ENCODE measurements at regions not wholly inside any gene's neighbourhood (a gene's known extent, or its start where the extent isn't known, plus 50 kb on each side); places are given as distances from the start of the nearest gene placed in this dataset.

DNA sequence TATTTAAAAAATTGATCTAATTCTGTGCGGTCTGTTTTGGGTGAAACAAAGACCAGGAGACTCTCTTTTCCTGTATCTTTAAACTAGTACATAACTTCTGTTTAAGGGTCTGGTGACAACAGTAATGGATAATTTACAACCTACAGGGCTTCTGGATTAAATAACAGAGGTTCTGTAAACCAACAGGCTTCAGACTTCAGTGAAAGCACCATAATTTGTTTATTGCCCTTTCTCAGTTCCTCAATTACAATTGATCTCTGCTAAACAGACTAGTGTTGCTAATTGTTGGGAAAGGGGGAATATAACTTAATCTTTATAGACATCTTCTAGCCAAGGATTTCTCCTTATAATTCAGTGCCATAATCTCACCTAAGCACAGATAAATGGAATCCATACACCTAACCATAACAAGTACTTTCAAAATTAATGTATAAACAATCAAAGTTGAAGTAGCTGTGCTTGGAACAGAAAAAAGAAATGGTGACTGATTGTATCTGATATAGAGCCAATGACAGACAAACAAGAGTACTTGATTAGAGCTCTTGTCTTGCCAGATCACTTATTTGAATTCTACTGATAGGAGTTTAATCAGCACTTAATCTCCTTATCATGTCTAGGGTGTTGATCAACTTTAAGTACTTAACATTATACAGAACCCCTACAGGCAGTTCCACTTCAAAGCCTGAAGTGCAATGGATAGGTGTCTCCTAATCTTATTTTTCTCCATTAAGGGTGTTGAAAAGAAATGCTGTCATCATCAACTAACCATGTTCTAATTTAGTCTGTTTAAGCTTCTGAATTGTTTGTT, 536.0 kb downstream of the NR2F1-AS1 start:
- Histone ChIP-seq H3K4me1 (ENCODE audit: control insufficient read depth, insufficient read depth, low read length) (no peaks in the 10 kb centered on the region), H3K36me3 (ENCODE audit: control insufficient read depth, insufficient read depth, low read length) (no peaks in the 10 kb centered on the region; the same call in 1 of the 2 replicates), H3K9me3 (ENCODE audit: control insufficient read depth, insufficient read depth, low read depth, low read length) (no peaks in the 10 kb centered on the region), H3K27me3 (ENCODE audit: control insufficient read depth, insufficient read depth, low read length) (no peaks in the 10 kb centered on the region), H3K27ac (ENCODE audit: low read length) (peak overlapping the region; percentile 48; the same call in 1 of the 2 replicates), H3K4me3 (ENCODE audit: low read depth in 2 of 2, low read length in 2 of 2) (no peak overlapping the region)
- BruUV-seq (replicated peaks), result no TSS peak
- CTCF ChIA-PET, result no interaction called here
- DNase-seq (ENCODE audit: low read depth, low spot score) (no peak), ATAC-seq (no peak)
- POLR2A ChIA-PET, result no interaction called here
- no peak for TF ChIP-seq SIN3A (IDR thresholded peaks at IDR 0.05; ENCODE audit: borderline replicate concordance, insufficient read depth, low read depth, low read length)
- peak; percentile 68; the same call in 1 of the 2 replicates for TF ChIP-seq TCF7L2 (IDR thresholded peaks at IDR 0.05; ENCODE audit: low read depth, low read length)
- TF ChIP-seq, protein P1, sequence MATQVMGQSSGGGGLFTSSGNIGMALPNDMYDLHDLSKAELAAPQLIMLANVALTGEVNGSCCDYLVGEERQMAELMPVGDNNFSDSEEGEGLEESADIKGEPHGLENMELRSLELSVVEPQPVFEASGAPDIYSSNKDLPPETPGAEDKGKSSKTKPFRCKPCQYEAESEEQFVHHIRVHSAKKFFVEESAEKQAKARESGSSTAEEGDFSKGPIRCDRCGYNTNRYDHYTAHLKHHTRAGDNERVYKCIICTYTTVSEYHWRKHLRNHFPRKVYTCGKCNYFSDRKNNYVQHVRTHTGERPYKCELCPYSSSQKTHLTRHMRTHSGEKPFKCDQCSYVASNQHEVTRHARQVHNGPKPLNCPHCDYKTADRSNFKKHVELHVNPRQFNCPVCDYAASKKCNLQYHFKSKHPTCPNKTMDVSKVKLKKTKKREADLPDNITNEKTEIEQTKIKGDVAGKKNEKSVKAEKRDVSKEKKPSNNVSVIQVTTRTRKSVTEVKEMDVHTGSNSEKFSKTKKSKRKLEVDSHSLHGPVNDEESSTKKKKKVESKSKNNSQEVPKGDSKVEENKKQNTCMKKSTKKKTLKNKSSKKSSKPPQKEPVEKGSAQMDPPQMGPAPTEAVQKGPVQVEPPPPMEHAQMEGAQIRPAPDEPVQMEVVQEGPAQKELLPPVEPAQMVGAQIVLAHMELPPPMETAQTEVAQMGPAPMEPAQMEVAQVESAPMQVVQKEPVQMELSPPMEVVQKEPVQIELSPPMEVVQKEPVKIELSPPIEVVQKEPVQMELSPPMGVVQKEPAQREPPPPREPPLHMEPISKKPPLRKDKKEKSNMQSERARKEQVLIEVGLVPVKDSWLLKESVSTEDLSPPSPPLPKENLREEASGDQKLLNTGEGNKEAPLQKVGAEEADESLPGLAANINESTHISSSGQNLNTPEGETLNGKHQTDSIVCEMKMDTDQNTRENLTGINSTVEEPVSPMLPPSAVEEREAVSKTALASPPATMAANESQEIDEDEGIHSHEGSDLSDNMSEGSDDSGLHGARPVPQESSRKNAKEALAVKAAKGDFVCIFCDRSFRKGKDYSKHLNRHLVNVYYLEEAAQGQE (IDR thresholded peaks at IDR 0.05; ENCODE audit: insufficient read depth in 1 of 2, low read depth in 2 of 2, low read length in 1 of 2), result no peak
- intact Hi-C loops (cut with micrococcal nuclease; ENCODE audit: unreplicated experiment), result no loop called here
- in situ Hi-C loops (cut with HindIII; ENCODE audit: low pct_unique_long_range_greater_than_20kb, low sequenced_read_pairs), result no loop called here

DNA sequence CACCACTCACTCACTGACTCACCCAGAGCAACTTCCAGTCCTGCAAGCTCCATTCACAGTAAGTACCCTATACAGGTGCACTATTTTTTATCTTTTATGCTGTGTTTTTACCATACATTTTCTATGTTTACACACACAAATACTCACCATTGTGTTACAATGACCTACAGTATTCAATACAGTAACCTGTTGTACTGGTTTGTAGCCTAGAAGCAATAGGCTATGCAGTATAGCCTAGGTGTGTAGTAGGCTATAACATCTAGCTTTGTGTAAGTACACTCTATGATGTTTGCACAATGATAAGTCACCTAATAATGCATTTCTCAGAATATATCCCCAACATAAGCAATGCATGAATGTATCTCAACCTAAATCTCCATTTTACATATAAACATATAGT, 541.1 kb downstream of the NR2F1-AS1 start:
- DNase-seq (ENCODE audit: low read depth, low spot score), result no peak
- Histone ChIP-seq H3K36me3 (ENCODE audit: control insufficient read depth, insufficient read depth, low read length) (no peaks in the 10 kb centered on the region; the same call in 1 of the 2 replicates), H3K4me3 (ENCODE audit: low read depth in 2 of 2, low read length in 2 of 2) (no peak overlapping the region), H3K27me3 (ENCODE audit: control insufficient read depth, insufficient read depth, low read length) (no peaks in the 10 kb centered on the region), H3K9me3 (ENCODE audit: control insufficient read depth, insufficient read depth, low read depth, low read length) (no peaks in the 10 kb centered on the region), H3K27ac (ENCODE audit: low read length) (no peak overlapping the region; the same call in 1 of the 2 replicates), H3K4me1 (ENCODE audit: control insufficient read depth, insufficient read depth, low read length) (no peaks in the 10 kb centered on the region)
- in situ Hi-C loops (cut with HindIII; ENCODE audit: low pct_unique_long_range_greater_than_20kb, low sequenced_read_pairs) (no loop called here), intact Hi-C loops (cut with micrococcal nuclease; ENCODE audit: unreplicated experiment) (no loop called here)
- CTCF ChIA-PET, result no interaction called here
- TF ChIP-seq, protein P2, sequence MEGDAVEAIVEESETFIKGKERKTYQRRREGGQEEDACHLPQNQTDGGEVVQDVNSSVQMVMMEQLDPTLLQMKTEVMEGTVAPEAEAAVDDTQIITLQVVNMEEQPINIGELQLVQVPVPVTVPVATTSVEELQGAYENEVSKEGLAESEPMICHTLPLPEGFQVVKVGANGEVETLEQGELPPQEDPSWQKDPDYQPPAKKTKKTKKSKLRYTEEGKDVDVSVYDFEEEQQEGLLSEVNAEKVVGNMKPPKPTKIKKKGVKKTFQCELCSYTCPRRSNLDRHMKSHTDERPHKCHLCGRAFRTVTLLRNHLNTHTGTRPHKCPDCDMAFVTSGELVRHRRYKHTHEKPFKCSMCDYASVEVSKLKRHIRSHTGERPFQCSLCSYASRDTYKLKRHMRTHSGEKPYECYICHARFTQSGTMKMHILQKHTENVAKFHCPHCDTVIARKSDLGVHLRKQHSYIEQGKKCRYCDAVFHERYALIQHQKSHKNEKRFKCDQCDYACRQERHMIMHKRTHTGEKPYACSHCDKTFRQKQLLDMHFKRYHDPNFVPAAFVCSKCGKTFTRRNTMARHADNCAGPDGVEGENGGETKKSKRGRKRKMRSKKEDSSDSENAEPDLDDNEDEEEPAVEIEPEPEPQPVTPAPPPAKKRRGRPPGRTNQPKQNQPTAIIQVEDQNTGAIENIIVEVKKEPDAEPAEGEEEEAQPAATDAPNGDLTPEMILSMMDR (IDR thresholded peaks at IDR 0.05), result no peak
- TF ChIP-seq, protein P1 (IDR thresholded peaks at IDR 0.05; ENCODE audit: insufficient read depth in 1 of 2, low read depth in 2 of 2, low read length in 1 of 2), result no peak
- TF ChIP-seq SIN3A (IDR thresholded peaks at IDR 0.05; ENCODE audit: borderline replicate concordance, insufficient read depth, low read depth, low read length) (no peak), POLR2AphosphoS5 (IDR thresholded peaks at IDR 0.05; ENCODE audit: low read depth, low read length) (no peak), TCF7L2 (IDR thresholded peaks at IDR 0.05; ENCODE audit: low read depth, low read length) (no peak)
- POLR2A ChIA-PET, result no interaction called here
- no TSS peak for BruUV-seq (replicated peaks)
- ATAC-seq, result no peak
